Thyroid gland (tissue), 4 donors: ENCODE measurements at regions not wholly inside any gene's neighbourhood (a gene's known extent, or its start where the extent isn't known, plus 50 kb on each side); places are given as distances from the start of the nearest gene placed in this dataset.
"Not testable (repeated sequence)": the region's sequence is repeated elsewhere in the genome, so short reads cannot be mapped to it uniquely, and the experiment has no call there.

Experiments
- POLR2A ChIP-seq, 2 donors: fragments of 450-650 bp; IDR thresholded peaks; one replicate each; pipeline ENCODE4 v1.6.1; 2017; ENCODE audit warnings: antibody characterized with exemption in 2 of 2, mild to moderate bottlenecking in 2 of 2, moderate library complexity in 1 of 2
- TF ChIP-seq, protein P1 (sequence below), 6 experiments: fragments of 200-600 bp in 3 of 6; fragments of 450-650 bp in 3 of 6; sonication (generic) in 3 of 6; IDR thresholded peaks; one replicate each; pipeline ENCODE4 v1.5.1; 2016 to 2019; ENCODE audit warnings: antibody characterized with exemption in 6 of 6, mild to moderate bottlenecking in 2 of 6, inconsistent platforms in 1 of 6, moderate library complexity in 1 of 6

DNA sequence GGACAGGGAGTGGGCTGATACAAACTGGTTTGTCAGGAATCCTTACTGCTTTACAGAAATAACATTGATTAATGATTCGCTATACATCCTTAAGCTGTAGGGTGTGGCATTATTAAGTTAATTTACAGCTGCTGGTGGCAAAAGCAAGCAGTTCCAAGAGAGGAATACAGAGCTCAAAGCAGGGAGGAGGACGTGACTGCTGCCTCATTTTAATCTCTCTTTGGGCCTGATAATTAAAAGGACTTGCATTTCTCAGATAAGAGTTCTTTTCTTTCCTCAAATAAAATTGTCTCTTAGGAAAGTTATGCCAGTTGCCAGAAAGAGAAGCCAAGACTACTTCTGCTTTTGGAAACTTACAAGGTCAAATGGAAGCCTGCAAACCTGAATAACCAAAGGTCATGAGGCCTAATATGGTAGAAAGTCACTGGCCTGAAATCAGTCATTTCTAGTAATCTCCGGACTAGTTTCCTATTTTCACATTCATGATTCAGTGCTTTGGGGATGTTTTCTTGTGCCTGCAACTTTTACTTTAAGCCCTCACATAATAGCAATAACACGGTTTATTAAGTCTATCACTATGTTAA lies 426.2 kb upstream of the SPATA31A3 start:
- TF ChIP-seq, protein P1, sequence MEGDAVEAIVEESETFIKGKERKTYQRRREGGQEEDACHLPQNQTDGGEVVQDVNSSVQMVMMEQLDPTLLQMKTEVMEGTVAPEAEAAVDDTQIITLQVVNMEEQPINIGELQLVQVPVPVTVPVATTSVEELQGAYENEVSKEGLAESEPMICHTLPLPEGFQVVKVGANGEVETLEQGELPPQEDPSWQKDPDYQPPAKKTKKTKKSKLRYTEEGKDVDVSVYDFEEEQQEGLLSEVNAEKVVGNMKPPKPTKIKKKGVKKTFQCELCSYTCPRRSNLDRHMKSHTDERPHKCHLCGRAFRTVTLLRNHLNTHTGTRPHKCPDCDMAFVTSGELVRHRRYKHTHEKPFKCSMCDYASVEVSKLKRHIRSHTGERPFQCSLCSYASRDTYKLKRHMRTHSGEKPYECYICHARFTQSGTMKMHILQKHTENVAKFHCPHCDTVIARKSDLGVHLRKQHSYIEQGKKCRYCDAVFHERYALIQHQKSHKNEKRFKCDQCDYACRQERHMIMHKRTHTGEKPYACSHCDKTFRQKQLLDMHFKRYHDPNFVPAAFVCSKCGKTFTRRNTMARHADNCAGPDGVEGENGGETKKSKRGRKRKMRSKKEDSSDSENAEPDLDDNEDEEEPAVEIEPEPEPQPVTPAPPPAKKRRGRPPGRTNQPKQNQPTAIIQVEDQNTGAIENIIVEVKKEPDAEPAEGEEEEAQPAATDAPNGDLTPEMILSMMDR (IDR thresholded peaks at IDR 0.05): not testable (repeated sequence)
- not testable (repeated sequence) for TF ChIP-seq POLR2A (IDR thresholded peaks at IDR 0.05)
